IPS DF 6.9 (cell line): ENCODE measurements at regions not wholly inside any gene's neighbourhood (a gene's known extent, or its start where the extent isn't known, plus 50 kb on each side); places are given as distances from the start of the nearest gene placed in this dataset.

Experiments
- DNase-seq: peaks from one replicate; pipeline ENCODE4 v3.0.0-alpha.2; 2013; ENCODE audit warnings: low read depth, low spot score
- H3K27ac ChIP-seq: one replicate; pipeline ENCODE4 v1.5.1; 2013; ENCODE audit warnings: low read length, control low read depth
- H3K27me3 ChIP-seq: 2 replicates; pipeline ENCODE4 v1.6.1; 2013; ENCODE audit warnings: mild to moderate bottlenecking, low read length; ENCODE audit not compliant: control insufficient read depth, insufficient read depth
- H3K36me3 ChIP-seq: 2 replicates; pipeline ENCODE4 v1.6.1; 2013; ENCODE audit warnings: low read length; ENCODE audit not compliant: control insufficient read depth, insufficient read depth
- H3K4me1 ChIP-seq: 2 replicates; pipeline ENCODE4 v1.6.1; 2013; ENCODE audit warnings: low read length; ENCODE audit not compliant: control insufficient read depth, insufficient read depth
- H3K4me3 ChIP-seq: 2 replicates; pipeline ENCODE4 v1.5.1; 2013; ENCODE audit warnings: mild to moderate bottlenecking, low read length
- H3K9me3 ChIP-seq: 2 replicates; pipeline ENCODE4 v1.6.1; 2013; ENCODE audit warnings: low read length, inconsistent platforms; ENCODE audit not compliant: control insufficient read depth, insufficient read depth
- WGBS: extraction: QIAGEN DNeasy Blood & Tissue Kit; methylation state at CpG from one replicate; pipeline ENCODE4 v1.1.7; 2013; ENCODE audit warnings: mixed read lengths, missing lambda C conversion rate; ENCODE audit not compliant: insufficient read length, insufficient coverage; 5-methylcytosine and 5-hydroxymethylcytosine counted together

- Histone ChIP-seq H3K27me3 (no peaks in the 10 kb centered on the region), H3K4me3 (no peak overlapping the region), H3K36me3 (no peaks in the 10 kb centered on the region), H3K9me3 (no peaks in the 10 kb centered on the region), H3K27ac (no peak overlapping the region), H3K4me1 (no peaks in the 10 kb centered on the region)
- WGBS = no CpG with 5 or more reads among the region's 16 CpGs
- DNase-seq = no peak
Observed at GRCh38 chr22:27385261-27385998, 416.1 kb downstream of the MN1 start.

GRCh38 chr22:27386186-27386585 lies 415.4 kb downstream of the MN1 start:
- Histone ChIP-seq H3K4me1 (no peaks in the 10 kb centered on the region), H3K27ac (no peak overlapping the region), H3K27me3 (no peaks in the 10 kb centered on the region), H3K9me3 (no peaks in the 10 kb centered on the region), H3K4me3 (no peak overlapping the region), H3K36me3 (no peaks in the 10 kb centered on the region)
- no CpG with 5 or more reads among the region's 7 CpGs for WGBS
- DNase-seq = no peak

- no peaks in the 10 kb centered on the region for H3K4me1 ChIP-seq
- H3K36me3 ChIP-seq = no peaks in the 10 kb centered on the region
- no peak overlapping the region for H3K4me3 ChIP-seq
- no peaks in the 10 kb centered on the region for H3K27me3 ChIP-seq
- H3K9me3 ChIP-seq = no peaks in the 10 kb centered on the region
- H3K27ac ChIP-seq = no peak overlapping the region
- DNase-seq = no peak
- WGBS = no CpG with 5 or more reads among the region's 6 CpGs
Observed at GRCh38 chr22:27387561-27387960, 414.0 kb downstream of the MN1 start.

GRCh38 chr22:27388090-27388600 lies 413.4 kb downstream of the MN1 start:
- H3K36me3 ChIP-seq = no peaks in the 10 kb centered on the region
- no peaks in the 10 kb centered on the region for H3K4me1 ChIP-seq
- no peak overlapping the region for H3K4me3 ChIP-seq
- H3K27ac ChIP-seq = no peak overlapping the region
- WGBS = no CpG with 5 or more reads among the region's 3 CpGs
- H3K9me3 ChIP-seq = no peaks in the 10 kb centered on the region
- no peaks in the 10 kb centered on the region for H3K27me3 ChIP-seq
- no peak for DNase-seq

GRCh38 chr22:27389727-27390075 lies 411.9 kb downstream of the MN1 start:
- WGBS = no CpG with 5 or more reads among the region's 2 CpGs
- no peak for DNase-seq

GRCh38 chr22:27391092-27391770 lies 410.3 kb downstream of the MN1 start:
- Histone ChIP-seq H3K4me1 (no peaks in the 10 kb centered on the region), H3K27ac (no peak overlapping the region), H3K9me3 (no peaks in the 10 kb centered on the region; the same call in 1 of the 2 replicates), H3K36me3 (no peaks in the 10 kb centered on the region), H3K4me3 (no peak overlapping the region), H3K27me3 (no peaks in the 10 kb centered on the region)
- no peak for DNase-seq
- no CpG with 5 or more reads among the region's 7 CpGs for WGBS

More at GRCh38 chr22:27389727-27390075, 411.9 kb downstream of the MN1 start:
- no peaks in the 10 kb centered on the region for H3K27me3 ChIP-seq
- no peaks in the 10 kb centered on the region for H3K4me1 ChIP-seq
- no peaks in the 10 kb centered on the region for H3K9me3 ChIP-seq
- H3K4me3 ChIP-seq = no peak overlapping the region
- no peak overlapping the region for H3K27ac ChIP-seq
- no peaks in the 10 kb centered on the region for H3K36me3 ChIP-seq

GRCh38 chr22:27393371-27393770 lies 408.2 kb downstream of the MN1 start:
- no CpG with 5 or more reads among the region's 4 CpGs for WGBS
- DNase-seq = no peak
- H3K9me3 ChIP-seq = no peaks in the 10 kb centered on the region; the same call in 1 of the 2 replicates

GRCh38 chr22:27394806-27395404 lies 406.7 kb downstream of the MN1 start:
- DNase-seq = no peak
- Histone ChIP-seq H3K4me1 (no peaks in the 10 kb centered on the region), H3K36me3 (no peaks in the 10 kb centered on the region), H3K4me3 (no peak overlapping the region), H3K27ac (no peak overlapping the region), H3K9me3 (no peaks in the 10 kb centered on the region; the same call in 1 of the 2 replicates), H3K27me3 (no peaks in the 10 kb centered on the region)
- 97% methylated on average over 3 of the region's 3 CpGs for WGBS

More at GRCh38 chr22:27393371-27393770, 408.2 kb downstream of the MN1 start:
- H3K36me3 ChIP-seq = no peaks in the 10 kb centered on the region
- no peak overlapping the region for H3K27ac ChIP-seq
- no peak overlapping the region for H3K4me3 ChIP-seq
- no peaks in the 10 kb centered on the region for H3K27me3 ChIP-seq
- no peaks in the 10 kb centered on the region for H3K4me1 ChIP-seq

GRCh38 chr22:27397036-27397953 lies 404.3 kb downstream of the MN1 start:
- Histone ChIP-seq H3K36me3 (no peaks in the 10 kb centered on the region), H3K27ac (no peak overlapping the region), H3K4me1 (no peaks in the 10 kb centered on the region), H3K4me3 (no peak overlapping the region), H3K27me3 (no peaks in the 10 kb centered on the region), H3K9me3 (no peaks in the 10 kb centered on the region; the same call in 1 of the 2 replicates)
- WGBS = no CpG with 5 or more reads among the region's 6 CpGs
- no peak for DNase-seq

GRCh38 chr22:27397954-27398342 lies 403.6 kb downstream of the MN1 start:
- no peak for DNase-seq
- Histone ChIP-seq H3K9me3 (no peaks in the 10 kb centered on the region; the same call in 1 of the 2 replicates), H3K36me3 (no peaks in the 10 kb centered on the region), H3K27me3 (no peaks in the 10 kb centered on the region), H3K27ac (no peak overlapping the region), H3K4me1 (no peaks in the 10 kb centered on the region), H3K4me3 (no peak overlapping the region)
- no CpG with 5 or more reads among the region's 13 CpGs for WGBS
